NCI-H226 (cell line): ENCODE measurements at regions not wholly inside any gene's neighbourhood (a gene's known extent, or its start where the extent isn't known, plus 50 kb on each side); places are given as distances from the start of the nearest gene placed in this dataset.
A peak's percentile ranks its signal among the peaks of the same experiment; 100 is the strongest.
"Not testable (repeated sequence)": the region's sequence is repeated elsewhere in the genome, so short reads cannot be mapped to it uniquely, and the experiment has no call there.

Experiments used
- DNase-seq: peaks from one replicate; pipeline ENCODE4 v3.0.0-alpha.2; 2015

GRCh38 chrX:19243431-19243830, 100.3 kb upstream of the PDHA1 start:
- no peak for DNase-seq

- DNase-seq, result not testable (repeated sequence)
Observed at GRCh38 chrX:19244921-19245320, 98.8 kb upstream of the PDHA1 start.

DNA sequence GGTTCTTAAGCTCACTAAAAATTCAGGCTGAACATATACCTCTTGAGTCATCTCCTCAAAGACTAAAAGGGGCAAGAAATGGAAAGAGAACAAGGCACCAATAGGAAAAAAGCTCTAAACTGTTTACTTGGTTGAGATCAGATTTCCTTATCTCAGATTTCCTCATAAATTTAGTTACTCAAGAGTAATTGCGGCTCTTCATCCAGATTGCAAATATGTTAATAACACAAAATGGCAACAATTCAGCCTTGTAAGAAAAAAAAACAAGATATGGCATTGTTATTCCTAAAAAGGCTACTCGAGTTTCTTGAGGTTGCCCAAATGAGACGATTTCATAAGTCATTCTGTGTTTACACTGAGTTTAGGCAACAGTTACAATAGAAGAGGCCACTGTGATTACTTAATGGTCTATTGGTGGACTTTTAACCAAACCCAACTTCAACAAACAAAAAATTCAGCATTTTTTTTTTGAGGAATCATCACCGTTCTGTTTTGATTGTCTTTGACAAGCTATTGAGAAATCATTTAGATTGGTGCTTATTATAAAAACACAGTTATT, 97.9 kb upstream of the PDHA1 start:
- DNase-seq, result no peak

- no peak for DNase-seq
Observed at GRCh38 chrX:19256986-19257385, 86.7 kb upstream of the PDHA1 start.

- not testable (repeated sequence) for DNase-seq
Observed at GRCh38 chrX:19261026-19261425, 82.7 kb upstream of the PDHA1 start.

DNA sequence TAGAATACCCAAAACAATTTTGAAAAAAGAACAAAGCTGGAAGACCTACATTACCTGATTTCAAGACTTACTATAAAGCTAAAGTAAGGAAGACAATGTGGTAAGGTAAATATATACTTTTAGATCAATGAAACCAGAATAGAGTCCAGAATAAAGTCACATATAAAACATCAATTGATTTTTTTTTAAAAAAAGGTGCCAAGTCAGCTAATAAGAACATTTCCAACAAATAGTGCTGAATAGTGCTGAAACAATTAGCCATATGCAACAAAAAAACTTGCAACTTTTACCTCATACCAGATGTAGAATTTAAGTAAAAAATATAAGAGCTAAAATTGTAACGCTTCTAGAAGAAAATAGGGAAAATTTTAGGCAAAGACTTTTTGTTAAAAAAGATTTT, 73.0 kb upstream of the PDHA1 start:
- DNase-seq, result no peak

DNA sequence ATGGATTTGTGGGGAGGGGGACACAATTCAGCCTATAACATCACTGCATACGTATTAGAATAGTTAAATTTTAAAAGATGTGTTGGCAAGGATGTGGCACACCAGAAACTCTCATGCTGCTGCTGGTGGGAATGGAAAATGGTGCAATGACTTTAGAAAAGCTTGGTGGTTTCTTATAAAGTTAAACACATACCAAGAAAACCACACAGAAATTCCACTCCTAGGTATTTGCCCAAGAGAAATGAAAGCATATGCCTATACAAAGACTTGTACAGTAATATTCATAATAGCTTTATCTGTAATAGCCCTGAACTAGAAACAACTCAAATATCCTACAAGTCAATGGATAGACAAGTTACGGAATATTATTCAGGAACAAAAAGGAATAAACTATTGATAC, 71.3 kb upstream of the PDHA1 start:
- DNase-seq, result peak; percentile 16

DNA sequence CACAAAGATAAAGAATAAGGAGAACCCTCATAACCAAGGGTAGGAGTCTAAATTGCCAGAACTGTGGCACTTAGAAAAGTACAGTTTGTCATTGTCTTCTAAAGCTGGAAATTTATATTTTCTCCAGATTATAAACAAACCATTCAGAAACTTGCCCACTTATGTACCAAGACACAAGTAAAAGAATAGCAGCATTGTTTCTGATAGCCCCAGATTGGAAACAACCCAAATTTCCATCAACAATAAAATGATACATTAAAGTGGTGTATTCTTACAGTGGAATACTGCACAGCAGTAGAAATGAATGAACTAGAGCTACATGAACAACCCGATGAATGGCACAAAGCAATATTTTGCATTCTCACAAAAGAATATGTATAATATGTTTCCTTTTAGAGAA, 63.1 kb upstream of the PDHA1 start:
- no peak for DNase-seq

- DNase-seq, result no peak
Observed at GRCh38 chrX:19281256-19281655, 62.5 kb upstream of the PDHA1 start.

DNA sequence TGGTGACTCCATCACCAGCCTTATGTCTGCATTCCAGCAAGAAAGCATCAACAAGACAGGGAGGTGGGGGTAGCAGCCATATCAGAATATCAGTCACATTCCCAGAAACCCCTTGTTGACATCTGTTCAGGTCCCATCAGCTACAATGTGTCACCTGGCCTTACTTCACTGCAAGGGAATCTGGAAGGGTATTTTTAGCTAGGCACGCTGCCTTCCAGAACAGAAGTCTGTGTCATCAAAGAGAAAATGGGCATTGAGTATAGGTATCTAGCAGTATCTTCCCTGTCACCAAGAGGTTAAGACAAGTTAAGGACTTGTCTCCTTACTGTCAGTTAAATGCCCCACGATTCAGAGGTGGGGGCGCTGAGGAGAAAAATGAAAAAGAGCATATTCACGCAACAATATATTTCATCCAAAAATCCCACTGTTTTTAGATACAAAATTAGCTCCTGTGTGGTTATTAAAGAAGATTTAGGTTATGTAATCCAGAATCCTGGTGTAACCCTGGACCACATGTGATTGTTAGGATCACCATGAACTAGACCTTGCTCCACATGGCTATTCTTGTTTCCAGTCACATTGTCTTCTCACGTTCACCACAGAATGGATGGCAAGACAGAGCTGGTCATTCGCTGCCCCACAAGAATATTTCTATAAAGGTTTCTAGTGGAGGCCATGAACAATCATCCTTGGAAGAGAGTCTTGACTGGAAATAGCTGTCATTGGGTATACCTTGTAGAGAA, 60.0 kb upstream of the PDHA1 start:
- DNase-seq, result no peak

GRCh38 chrX:19285857-19286256, 57.9 kb upstream of the PDHA1 start:
- DNase-seq, result no peak

DNA sequence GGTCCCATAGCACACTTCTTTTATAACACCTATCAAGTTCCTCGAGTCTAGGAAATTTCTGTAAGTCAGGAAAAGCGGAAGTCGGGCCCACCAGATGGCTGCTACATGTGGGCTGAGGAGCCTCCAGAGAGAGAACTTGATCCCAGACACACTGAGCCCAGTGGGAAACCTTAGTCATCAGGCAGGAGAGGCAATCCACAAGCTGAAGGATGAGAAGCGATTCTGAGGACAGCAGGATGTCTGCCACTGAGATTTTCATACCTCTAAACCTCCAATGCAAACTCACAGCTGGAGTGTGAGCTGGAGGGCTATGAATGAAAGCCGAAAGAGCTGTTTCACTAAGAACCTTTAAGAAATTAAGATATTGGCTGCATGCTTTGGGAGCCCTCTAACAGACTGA, 52.6 kb upstream of the PDHA1 start:
- DNase-seq, result no peak

- DNase-seq, result no peak
Observed at GRCh38 chrX:19293606-19294325, 50.0 kb upstream of the PDHA1 start.
